ENCODE measurements at regions not wholly inside any gene's neighbourhood (a gene's known extent, or its start where the extent isn't known, plus 50 kb on each side); places are given as distances from the start of the nearest gene placed in this dataset.

DNA sequence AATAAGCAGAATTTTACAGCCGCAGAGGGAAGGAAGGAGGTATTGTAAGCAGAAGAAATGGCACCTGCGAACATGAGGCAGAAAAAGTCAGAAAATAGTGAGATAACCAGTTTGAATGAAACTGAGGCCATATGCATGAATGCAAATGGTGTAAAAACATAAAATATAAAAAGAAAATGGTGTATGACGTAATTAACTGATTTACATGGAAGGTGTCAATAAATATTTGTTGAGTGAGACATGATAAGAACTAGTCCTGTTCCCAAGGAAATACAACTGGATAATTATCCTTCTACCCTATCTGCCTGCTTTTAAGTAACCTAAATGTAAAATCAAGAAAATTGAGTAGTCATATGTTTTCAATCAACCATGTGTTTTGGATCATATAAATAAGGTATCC, 178.1 kb upstream of the TOX3 start:
- TF ChIP-seq, protein P1, sequence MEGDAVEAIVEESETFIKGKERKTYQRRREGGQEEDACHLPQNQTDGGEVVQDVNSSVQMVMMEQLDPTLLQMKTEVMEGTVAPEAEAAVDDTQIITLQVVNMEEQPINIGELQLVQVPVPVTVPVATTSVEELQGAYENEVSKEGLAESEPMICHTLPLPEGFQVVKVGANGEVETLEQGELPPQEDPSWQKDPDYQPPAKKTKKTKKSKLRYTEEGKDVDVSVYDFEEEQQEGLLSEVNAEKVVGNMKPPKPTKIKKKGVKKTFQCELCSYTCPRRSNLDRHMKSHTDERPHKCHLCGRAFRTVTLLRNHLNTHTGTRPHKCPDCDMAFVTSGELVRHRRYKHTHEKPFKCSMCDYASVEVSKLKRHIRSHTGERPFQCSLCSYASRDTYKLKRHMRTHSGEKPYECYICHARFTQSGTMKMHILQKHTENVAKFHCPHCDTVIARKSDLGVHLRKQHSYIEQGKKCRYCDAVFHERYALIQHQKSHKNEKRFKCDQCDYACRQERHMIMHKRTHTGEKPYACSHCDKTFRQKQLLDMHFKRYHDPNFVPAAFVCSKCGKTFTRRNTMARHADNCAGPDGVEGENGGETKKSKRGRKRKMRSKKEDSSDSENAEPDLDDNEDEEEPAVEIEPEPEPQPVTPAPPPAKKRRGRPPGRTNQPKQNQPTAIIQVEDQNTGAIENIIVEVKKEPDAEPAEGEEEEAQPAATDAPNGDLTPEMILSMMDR (IDR thresholded peaks at IDR 0.05), result no peak
- no peaks in the 10 kb centered on the region for H3K36me3 Mint-ChIP-seq (ENCODE audit: low read depth)
- H3K4me1 Mint-ChIP-seq (ENCODE audit: low read depth), result no peaks in the 10 kb centered on the region
- peaks cover 1% of the 10 kb centered on the region for H3K9me3 Mint-ChIP-seq
- ChIA-PET CTCF (no interaction called here), POLR2A (no interaction called here)
- ATAC-seq (no peak), DNase-seq (no peak)
- no peak overlapping the region for H3K27ac Mint-ChIP-seq
- H3K27me3 Mint-ChIP-seq, result no peaks in the 10 kb centered on the region
- H3K4me3 Mint-ChIP-seq, result no peak overlapping the region
- intact Hi-C loops (cut with micrococcal nuclease), result no loop called here

DNA sequence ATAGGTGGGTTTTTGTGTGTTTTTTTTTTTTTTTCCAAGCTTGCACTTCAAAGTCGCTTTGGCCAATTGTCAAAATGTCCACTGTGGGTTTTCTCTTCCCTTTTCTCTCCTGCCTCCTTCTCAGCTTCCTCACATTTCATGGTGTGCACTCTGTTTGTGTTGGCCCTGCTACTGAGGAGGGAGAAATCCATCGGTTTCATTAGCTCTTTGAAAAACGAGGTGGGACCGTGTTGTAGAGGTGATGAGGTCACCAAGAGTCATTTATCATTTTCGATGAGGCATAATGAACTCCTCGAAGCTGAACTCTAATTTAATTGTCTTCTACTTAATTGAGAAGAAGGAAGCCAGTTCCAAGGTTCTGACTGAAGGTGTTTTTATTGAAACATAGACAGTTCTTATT, 174.4 kb upstream of the TOX3 start:
- H3K36me3 Mint-ChIP-seq (ENCODE audit: low read depth), result no peaks in the 10 kb centered on the region
- H3K27ac Mint-ChIP-seq, result no peak overlapping the region
- H3K27me3 Mint-ChIP-seq, result no peaks in the 10 kb centered on the region
- H3K4me3 Mint-ChIP-seq, result no peak overlapping the region
- POLR2A ChIA-PET, result no interaction called here
- TF ChIP-seq, protein P1 (IDR thresholded peaks at IDR 0.05), result no peak
- DNase-seq (no peak), ATAC-seq (no peak)
- intact Hi-C loops (cut with micrococcal nuclease), result no loop called here
- H3K9me3 Mint-ChIP-seq, result peaks cover 1% of the 10 kb centered on the region
- H3K4me1 Mint-ChIP-seq (ENCODE audit: low read depth), result no peaks in the 10 kb centered on the region
- CTCF ChIA-PET, result no interaction called here

DNA sequence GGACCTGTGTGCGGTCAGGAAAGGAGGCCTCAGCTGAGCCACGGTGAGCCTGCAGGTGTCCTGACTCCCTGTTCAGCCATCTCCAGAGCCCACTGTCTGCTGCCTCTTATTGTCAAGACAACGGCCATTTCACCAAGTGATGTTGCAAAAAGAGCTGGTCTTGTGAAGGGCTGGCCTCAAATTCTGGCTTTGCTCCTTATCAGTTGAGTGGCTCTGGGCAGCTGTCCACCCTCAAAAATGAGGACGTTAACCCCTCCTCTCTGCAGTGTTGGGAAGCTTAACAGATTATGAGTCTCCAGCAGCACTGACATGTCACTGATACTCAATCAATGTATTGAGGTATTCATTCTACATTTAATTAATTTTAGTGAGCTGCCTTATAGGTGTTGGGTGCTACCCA, 171.1 kb upstream of the TOX3 start:
- intact Hi-C loops (cut with micrococcal nuclease), result no loop called here
- CTCF ChIA-PET, result no interaction called here
- POLR2A ChIA-PET, result no interaction called here
- Mint-ChIP-seq H3K36me3 (ENCODE audit: low read depth) (no peaks in the 10 kb centered on the region), H3K27ac (no peak overlapping the region), H3K9me3 (peaks cover 1% of the 10 kb centered on the region), H3K27me3 (no peaks in the 10 kb centered on the region), H3K4me3 (no peak overlapping the region), H3K4me1 (ENCODE audit: low read depth) (no peaks in the 10 kb centered on the region)
- TF ChIP-seq, protein P1 (IDR thresholded peaks at IDR 0.05), result no peak
- no peak for ATAC-seq
- no peak for DNase-seq

DNA sequence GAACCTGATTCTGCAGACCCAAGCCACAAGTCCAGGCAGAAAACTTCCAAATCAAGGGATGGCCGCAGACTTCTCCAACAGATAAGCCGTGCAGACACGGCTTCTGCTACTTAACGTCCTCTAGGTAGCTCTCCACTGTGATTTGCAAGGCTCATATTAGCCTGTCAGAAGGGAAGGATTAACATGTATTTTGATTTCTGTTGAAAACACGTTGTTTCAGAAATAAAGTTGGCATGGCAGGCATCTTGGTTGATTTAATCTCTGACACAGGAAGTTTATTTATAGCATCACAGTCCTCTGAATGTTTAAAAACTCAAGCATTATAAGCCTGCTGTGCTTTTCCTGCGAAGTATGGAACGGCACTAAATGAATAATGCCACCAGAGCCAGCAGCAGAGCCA, 166.8 kb upstream of the TOX3 start:
- H3K36me3 Mint-ChIP-seq (ENCODE audit: low read depth), result no peaks in the 10 kb centered on the region
- ChIA-PET POLR2A (no interaction called here), CTCF (no interaction called here)
- TF ChIP-seq, protein P1 (IDR thresholded peaks at IDR 0.05), result no peak
- ATAC-seq, result no peak
- no peaks in the 10 kb centered on the region for H3K27me3 Mint-ChIP-seq
- no peak overlapping the region for H3K4me3 Mint-ChIP-seq
- DNase-seq, result no peak
- no peaks in the 10 kb centered on the region for H3K9me3 Mint-ChIP-seq
- intact Hi-C loops (cut with micrococcal nuclease), result no loop called here
- no peaks in the 10 kb centered on the region for H3K4me1 Mint-ChIP-seq (ENCODE audit: low read depth)
- no peak overlapping the region for H3K27ac Mint-ChIP-seq

DNA sequence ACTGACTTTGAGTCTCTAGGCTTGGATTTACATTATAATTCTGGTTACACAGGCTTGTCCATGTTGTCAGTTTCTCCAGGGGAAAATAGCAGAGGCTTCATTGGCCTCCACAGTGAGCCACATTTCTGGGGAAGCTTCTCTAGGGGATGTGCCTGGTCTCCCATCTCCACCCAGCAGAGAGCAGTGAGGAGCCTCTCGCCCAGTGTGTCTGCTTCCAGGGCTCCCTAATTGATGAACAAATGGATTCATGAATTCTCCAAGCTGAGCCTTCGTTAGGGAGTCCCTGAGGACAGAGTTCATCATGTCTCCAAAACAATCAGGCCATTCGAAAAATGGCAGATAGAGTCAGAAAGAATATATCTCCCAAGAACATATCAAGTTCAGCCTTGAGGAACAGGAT, 162.4 kb upstream of the TOX3 start:
- ATAC-seq (no peak), DNase-seq (no peak)
- ChIA-PET CTCF (no interaction called here), POLR2A (no interaction called here)
- no peak overlapping the region for H3K27ac Mint-ChIP-seq
- TF ChIP-seq, protein P1 (IDR thresholded peaks at IDR 0.05), result no peak
- no peaks in the 10 kb centered on the region for H3K36me3 Mint-ChIP-seq (ENCODE audit: low read depth)
- H3K9me3 Mint-ChIP-seq, result no peaks in the 10 kb centered on the region
- H3K27me3 Mint-ChIP-seq, result no peaks in the 10 kb centered on the region
- intact Hi-C loops (cut with micrococcal nuclease), result no loop called here
- H3K4me3 Mint-ChIP-seq, result no peak overlapping the region
- H3K4me1 Mint-ChIP-seq (ENCODE audit: low read depth), result no peaks in the 10 kb centered on the region

All from activated CD8-positive, alpha-beta T cell treated with anti-CD3 and anti-CD28 coated beads for 36 hours (primary cell).